Gastroesophageal sphincter (tissue), 4 donors: ENCODE measurements at regions not wholly inside any gene's neighbourhood (a gene's known extent, or its start where the extent isn't known, plus 50 kb on each side); places are given as distances from the start of the nearest gene placed in this dataset.

Experiments used
- ATAC-seq: fragments of 150-250 bp; one replicate; pipeline ENCODE4 v1.9.1; 2016; ENCODE audit warnings: mild to moderate bottlenecking, moderate library complexity
- H3K27ac ChIP-seq, 4 donors: fragments of 200-600 bp; sonication (generic) in 3 of 4; 1 replicate in 3 of 4; 2 replicates in 1 of 4; pipeline ENCODE4 v1.5.1; 2016 to 2019
- H3K27me3 ChIP-seq: fragments of 200-600 bp; sonication (generic); one replicate; pipeline ENCODE4 v1.5.1; 2019
- H3K36me3 ChIP-seq, 2 donors: fragments of 200-600 bp; sonication (generic); one replicate each; pipeline ENCODE4 v1.5.1; 2019; ENCODE audit warnings: control low read depth in 1 of 2
- H3K4me1 ChIP-seq, 3 donors: fragments of 200-600 bp; sonication (generic); 1 replicate in 2 of 3; 2 replicates in 1 of 3; pipeline ENCODE4 v1.5.1; 2016 to 2019; ENCODE audit warnings: control low read depth in 2 of 3
- H3K4me3 ChIP-seq, 2 donors: fragments of 200-600 bp; sonication (generic); one replicate each; pipeline ENCODE4 v1.5.1; 2019; ENCODE audit warnings: mild to moderate bottlenecking in 1 of 2, moderate library complexity in 1 of 2
- H3K9me3 ChIP-seq, 3 donors: fragments of 200-600 bp; sonication (generic); one replicate each; pipeline ENCODE4 v1.5.1; 2017 to 2019; ENCODE audit warnings: control low read depth in 2 of 3
- CTCF ChIP-seq, 4 experiments: fragments of 200-600 bp in 2 of 4; fragments of 450-650 bp in 2 of 4; sonication (generic) in 1 of 4; IDR thresholded peaks; one replicate each; pipeline ENCODE4 v1.5.1; 2017 to 2019; ENCODE audit warnings: antibody characterized with exemption in 4 of 4, mild to moderate bottlenecking in 2 of 4, moderate library complexity in 2 of 4
- EP300 ChIP-seq: sonication (generic); formaldehyde crosslinking; IDR thresholded peaks from one replicate; pipeline ENCODE4 v1.6.1; 2017; ENCODE audit warnings: antibody characterized with exemption, mild to moderate bottlenecking
- POLR2A ChIP-seq, 2 donors: fragments of 450-650 bp; IDR thresholded peaks; one replicate each; pipeline ENCODE4 v1.6.1; 2017; ENCODE audit warnings: antibody characterized with exemption in 2 of 2, mild to moderate bottlenecking in 2 of 2, moderate library complexity in 1 of 2
- POLR2AphosphoS5 ChIP-seq: sonication (generic); formaldehyde crosslinking; IDR thresholded peaks from one replicate; pipeline ENCODE4 v1.6.1; 2017; ENCODE audit warnings: antibody characterized with exemption
- WGBS, 2 donors: methylation state at CpG; one replicate each; pipeline ENCODE4 v1.1.5; 2018; ENCODE audit warnings: low coverage in 1 of 2; 5-methylcytosine and 5-hydroxymethylcytosine counted together

GRCh38 chr16:73545290-73545689, 497.4 kb upstream of the ZFHX3 start:
- Histone ChIP-seq H3K27me3 (peaks cover 71% of the 10 kb centered on the region), H3K27ac (no peak overlapping the region), H3K4me1 (no peaks in the 10 kb centered on the region), H3K36me3 (no peaks in the 10 kb centered on the region), H3K9me3 (no peaks in the 10 kb centered on the region), H3K4me3 (no peak overlapping the region)
- 46 to 78% methylated on average over 8 of the region's 8 CpGs for WGBS, 2 donors
- TF ChIP-seq EP300 = no peak
- no peak for TF ChIP-seq CTCF (IDR thresholded peaks at IDR 0.05)
- TF ChIP-seq POLR2AphosphoS5 = no peak
- TF ChIP-seq POLR2A (IDR thresholded peaks at IDR 0.05) = no peak
- ATAC-seq = no peak

DNA sequence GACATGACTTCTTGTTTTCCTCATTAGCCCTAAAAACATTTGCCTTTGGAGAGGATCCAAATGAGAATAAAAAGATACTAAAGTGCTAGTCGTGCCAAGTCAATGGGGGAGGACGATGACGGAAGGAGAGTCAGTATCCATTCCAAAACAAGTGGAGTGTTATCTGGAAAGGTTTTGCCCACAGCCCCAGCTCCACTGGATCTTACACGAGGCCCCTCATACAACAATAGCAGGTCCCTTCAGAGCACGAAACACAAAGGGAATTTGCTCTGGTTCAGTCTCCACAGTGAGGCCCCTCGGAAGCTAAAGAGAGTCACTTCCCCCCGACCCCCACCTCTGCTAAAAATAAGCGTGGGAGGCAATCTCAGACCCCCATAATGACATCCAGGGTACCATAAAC, 496.9 kb upstream of the ZFHX3 start:
- WGBS, 2 donors = 36 to 42% methylated on average over 4 to 8 of the region's 8 CpGs
- H3K36me3 ChIP-seq = no peaks in the 10 kb centered on the region
- H3K27me3 ChIP-seq = peaks cover 66% of the 10 kb centered on the region
- TF ChIP-seq POLR2AphosphoS5 (no peak), EP300 (no peak), CTCF (IDR thresholded peaks at IDR 0.05) (no peak), POLR2A (IDR thresholded peaks at IDR 0.05) (no peak)
- ATAC-seq = no peak
- no peak overlapping the region for H3K27ac ChIP-seq
- H3K4me3 ChIP-seq = no peak overlapping the region
- H3K4me1 ChIP-seq = no peaks in the 10 kb centered on the region
- H3K9me3 ChIP-seq = no peaks in the 10 kb centered on the region

GRCh38 chr16:73543970-73544599, 496.2 kb upstream of the ZFHX3 start:
- peaks cover 63% of the 10 kb centered on the region for H3K27me3 ChIP-seq
- no peak for TF ChIP-seq EP300
- no peak for TF ChIP-seq CTCF (IDR thresholded peaks at IDR 0.05)
- TF ChIP-seq POLR2A (IDR thresholded peaks at IDR 0.05) = no peak
- TF ChIP-seq POLR2AphosphoS5 = no peak
- no peaks in the 10 kb centered on the region for H3K4me1 ChIP-seq
- 50 to 57% methylated on average over 13 of the region's 20 CpGs for WGBS, 2 donors
- no peak overlapping the region for H3K27ac ChIP-seq
- H3K4me3 ChIP-seq = no peak overlapping the region
- no peaks in the 10 kb centered on the region for H3K9me3 ChIP-seq
- ATAC-seq = no peak
- H3K36me3 ChIP-seq = no peaks in the 10 kb centered on the region

DNA sequence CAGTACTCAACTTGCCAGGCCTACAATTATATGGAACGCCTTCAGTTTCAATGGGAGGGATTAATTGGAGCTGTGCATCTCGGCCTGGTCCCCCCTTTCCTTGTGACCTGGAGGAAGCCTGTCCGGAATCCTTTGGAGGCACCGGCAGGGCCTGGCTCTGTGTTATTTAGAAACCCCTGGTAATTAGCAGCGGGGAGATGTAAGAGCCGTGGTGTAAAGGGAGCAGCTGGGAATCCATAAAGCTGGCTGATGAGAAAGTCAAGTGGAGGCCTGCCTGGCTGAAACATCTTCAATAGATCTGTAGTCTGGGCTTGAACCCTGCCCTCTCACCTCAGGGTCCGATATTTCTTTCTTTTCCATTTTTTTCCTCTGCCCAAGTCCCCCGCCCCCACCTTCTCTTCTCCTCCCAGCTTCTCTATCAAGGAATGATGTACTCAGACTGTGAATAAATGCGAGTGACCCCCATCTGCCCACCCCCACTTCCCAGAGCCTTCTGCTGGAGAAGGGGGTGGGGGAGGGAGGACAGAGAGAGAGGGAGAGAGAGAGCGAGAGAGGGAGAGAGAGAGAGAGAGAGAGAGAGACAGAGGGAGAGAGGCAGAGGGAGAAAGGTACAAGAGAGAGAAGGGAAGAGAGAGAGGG, 495.5 kb upstream of the ZFHX3 start:
- no peaks in the 10 kb centered on the region for H3K4me1 ChIP-seq
- H3K36me3 ChIP-seq = no peaks in the 10 kb centered on the region
- H3K9me3 ChIP-seq = no peaks in the 10 kb centered on the region
- peaks cover 59% of the 10 kb centered on the region for H3K27me3 ChIP-seq
- TF ChIP-seq CTCF (IDR thresholded peaks at IDR 0.05) (no peak), POLR2A (IDR thresholded peaks at IDR 0.05) (no peak), POLR2AphosphoS5 (no peak), EP300 (no peak)
- ATAC-seq = no peak
- 81 to 87% methylated on average over 2 to 6 of the region's 10 CpGs for WGBS, 2 donors
- H3K27ac ChIP-seq = no peak overlapping the region
- H3K4me3 ChIP-seq = no peak overlapping the region

DNA sequence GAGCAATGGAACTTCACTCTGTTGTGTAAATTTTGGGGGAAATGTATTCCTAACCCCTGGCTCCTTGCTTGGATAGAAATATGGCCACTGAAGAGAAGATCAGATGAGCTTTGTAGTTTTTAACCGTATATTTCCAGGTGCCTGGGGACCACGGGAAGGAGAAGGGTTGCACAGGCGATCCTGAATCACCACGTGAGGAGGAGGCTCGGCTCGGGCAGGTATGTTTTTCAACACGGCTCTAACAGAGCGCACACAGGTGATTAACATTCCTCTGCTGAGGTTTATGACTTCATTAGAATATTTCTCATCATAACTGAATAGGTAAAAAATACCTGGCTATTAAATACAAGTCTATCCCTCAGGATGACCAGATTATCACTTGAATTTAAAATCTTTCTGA, 495.0 kb upstream of the ZFHX3 start:
- no peaks in the 10 kb centered on the region for H3K4me1 ChIP-seq
- no peak overlapping the region for H3K4me3 ChIP-seq
- peaks cover 53% of the 10 kb centered on the region for H3K27me3 ChIP-seq
- TF ChIP-seq POLR2A (IDR thresholded peaks at IDR 0.05) (no peak), CTCF (IDR thresholded peaks at IDR 0.05) (no peak), EP300 (no peak), POLR2AphosphoS5 (no peak)
- no peak for ATAC-seq
- no peaks in the 10 kb centered on the region for H3K9me3 ChIP-seq
- no peaks in the 10 kb centered on the region for H3K36me3 ChIP-seq
- no peak overlapping the region for H3K27ac ChIP-seq
- 87 to 90% methylated on average over 8 of the region's 8 CpGs for WGBS, 2 donors
